MCF 10A (cell line): ENCODE measurements at regions not wholly inside any gene's neighbourhood (a gene's known extent, or its start where the extent isn't known, plus 50 kb on each side); places are given as distances from the start of the nearest gene placed in this dataset.
"Not testable (repeated sequence)": the region's sequence is repeated elsewhere in the genome, so short reads cannot be mapped to it uniquely, and the experiment has no call there.

ENCODE experiments used
- BruUV-seq: library from RNA; stranded (reverse); fragments of 400-500 nt; replicated peaks from 2 replicates; lab custom pipeline; 2021; lab: Mats Ljungman, UMichigan
- CTCF ChIA-PET: fragments of 300-600 bp; sonication (Branson Sonifier 250); formaldehyde crosslinking; extraction: SDS; loops from one replicate; lab custom pipeline; 2021; ENCODE audit warnings: antibody characterized with exemption, inconsistent platforms; lab: Yijun Ruan, JAX
- POLR2A ChIA-PET: fragments of 300-600, 350-650 bp; sonication (Branson Sonifier 250); formaldehyde crosslinking; extraction: SDS; loops from one replicate; lab custom pipeline; 2020; ENCODE audit warnings: antibody characterized with exemption, inconsistent platforms; lab: Yijun Ruan, JAX
- DNase-seq: peaks from one replicate; pipeline ENCODE4 v3.0.0-alpha.2; 2018; ENCODE audit not compliant: unreplicated experiment
- H3K27ac Mint-ChIP-seq: one replicate; pipeline ENCODE4 v1.8.0; 2022; ENCODE audit warnings: mild to moderate bottlenecking, low read depth, mixed read lengths; ENCODE audit not compliant: unreplicated experiment
- H3K27me3 Mint-ChIP-seq: one replicate; pipeline ENCODE4 v1.8.0; 2022; ENCODE audit warnings: mixed read lengths; ENCODE audit not compliant: insufficient read depth, unreplicated experiment
- H3K36me3 Mint-ChIP-seq: one replicate; pipeline ENCODE4 v1.8.0; 2022; ENCODE audit warnings: mild to moderate bottlenecking, moderate library complexity, mixed read lengths; ENCODE audit not compliant: insufficient read depth, unreplicated experiment
- H3K4me1 Mint-ChIP-seq: one replicate; pipeline ENCODE4 v1.8.0; 2022; ENCODE audit warnings: mixed read lengths; ENCODE audit not compliant: insufficient read depth, unreplicated experiment
- H3K4me3 Mint-ChIP-seq: one replicate; pipeline ENCODE4 v1.8.0; 2022; ENCODE audit warnings: mild to moderate bottlenecking, moderate library complexity, mixed read lengths; ENCODE audit not compliant: unreplicated experiment
- H3K9me3 Mint-ChIP-seq: one replicate; pipeline ENCODE4 v1.8.0; 2022; ENCODE audit warnings: mixed read lengths; ENCODE audit not compliant: unreplicated experiment
- CTCF ChIP-seq: fragments of 200-600 bp; IDR thresholded peaks from one replicate; pipeline ENCODE4 v1.8.0; 2022; ENCODE audit warnings: antibody characterized with exemption, mild to moderate bottlenecking; ENCODE audit not compliant: unreplicated experiment
- intact Hi-C: fragments of 100-400 bp; cut with micrococcal nuclease; formaldehyde crosslinking; loops from 2 replicates; pipeline ENCODE4 v1.14.1; 2022

- Mint-ChIP-seq H3K4me3 (no peak overlapping the region), H3K4me1 (no peaks in the 10 kb centered on the region), H3K27me3 (peaks cover 86% of the 10 kb centered on the region), H3K27ac (no peak overlapping the region), H3K9me3 (no peaks in the 10 kb centered on the region), H3K36me3 (no peaks in the 10 kb centered on the region)
- ChIA-PET POLR2A (no interaction called here), CTCF (no interaction called here)
- DNase-seq, result no peak
- intact Hi-C loops, result no loop called here
- BruUV-seq, result no TSS peak
- TF ChIP-seq CTCF, result no peak
These were observed 1083.3 kb downstream of the NXPH1 start for GRCh38 chr7:9516662-9517061.

- H3K4me3 Mint-ChIP-seq, result no peak overlapping the region
- BruUV-seq, result no TSS peak
- no peaks in the 10 kb centered on the region for H3K4me1 Mint-ChIP-seq
- no peaks in the 10 kb centered on the region for H3K9me3 Mint-ChIP-seq
- H3K36me3 Mint-ChIP-seq, result no peaks in the 10 kb centered on the region
- peaks cover 24% of the 10 kb centered on the region for H3K27me3 Mint-ChIP-seq
- ChIA-PET POLR2A (no interaction called here), CTCF (interaction anchor here (0.6 kb wide), 1 partner anchor 1854 kb away, joined by 3 read pairs; no protein-coding TSS in a partner anchor)
- no peak overlapping the region for H3K27ac Mint-ChIP-seq
- no peak for TF ChIP-seq CTCF
- DNase-seq, result no peak
- intact Hi-C loops, result no loop called here
These were observed 1090.2 kb downstream of the NXPH1 start for GRCh38 chr7:9523579-9523978.

GRCh38 chr7:9552431-9552830 lies 1119.0 kb downstream of the NXPH1 start:
- POLR2A ChIA-PET, DNase-seq, intact Hi-C loops, H3K9me3 Mint-ChIP-seq, H3K27ac Mint-ChIP-seq, H3K36me3 Mint-ChIP-seq, BruUV-seq, H3K4me3 Mint-ChIP-seq, CTCF ChIA-PET, H3K4me1 Mint-ChIP-seq: not testable (repeated sequence)
- H3K27me3 Mint-ChIP-seq, result peaks cover 79% of the 10 kb centered on the region

GRCh38 chr7:9557853-9558252 lies 1124.4 kb downstream of the NXPH1 start:
- H3K4me3 Mint-ChIP-seq, result no peak overlapping the region
- H3K27me3 Mint-ChIP-seq, result peaks cover 71% of the 10 kb centered on the region
- no peak for DNase-seq
- ChIA-PET POLR2A (no interaction called here), CTCF (no interaction called here)
- intact Hi-C loops, result no loop called here
- H3K36me3 Mint-ChIP-seq, result no peaks in the 10 kb centered on the region
- BruUV-seq, result no TSS peak
- H3K9me3 Mint-ChIP-seq, result no peaks in the 10 kb centered on the region
- no peak overlapping the region for H3K27ac Mint-ChIP-seq
- no peaks in the 10 kb centered on the region for H3K4me1 Mint-ChIP-seq
- TF ChIP-seq CTCF, result no peak

- CTCF ChIA-PET, result interaction anchor here (0.7 to 0.8 kb wide), 2 partner anchors 100 to 1157 kb away, joined by 3 read pairs; no protein-coding TSS in a partner anchor
- POLR2A ChIA-PET, result no interaction called here
- intact Hi-C loops, result no loop called here
- H3K27me3 Mint-ChIP-seq, result peaks cover 36% of the 10 kb centered on the region
- no peak overlapping the region for H3K4me3 Mint-ChIP-seq
- no peak for DNase-seq
- no TSS peak for BruUV-seq
- H3K9me3 Mint-ChIP-seq, result no peaks in the 10 kb centered on the region
- no peak overlapping the region for H3K27ac Mint-ChIP-seq
- no peak for TF ChIP-seq CTCF
- no peaks in the 10 kb centered on the region for H3K36me3 Mint-ChIP-seq
- no peaks in the 10 kb centered on the region for H3K4me1 Mint-ChIP-seq
These were observed 1142.3 kb downstream of the NXPH1 start for GRCh38 chr7:9575716-9576115.
